ENCODE measurements at regions not wholly inside any gene's neighbourhood (a gene's known extent, or its start where the extent isn't known, plus 50 kb on each side); places are given as distances from the start of the nearest gene placed in this dataset.
A peak's percentile ranks its signal among the peaks of the same experiment; 100 is the strongest.

DNA sequence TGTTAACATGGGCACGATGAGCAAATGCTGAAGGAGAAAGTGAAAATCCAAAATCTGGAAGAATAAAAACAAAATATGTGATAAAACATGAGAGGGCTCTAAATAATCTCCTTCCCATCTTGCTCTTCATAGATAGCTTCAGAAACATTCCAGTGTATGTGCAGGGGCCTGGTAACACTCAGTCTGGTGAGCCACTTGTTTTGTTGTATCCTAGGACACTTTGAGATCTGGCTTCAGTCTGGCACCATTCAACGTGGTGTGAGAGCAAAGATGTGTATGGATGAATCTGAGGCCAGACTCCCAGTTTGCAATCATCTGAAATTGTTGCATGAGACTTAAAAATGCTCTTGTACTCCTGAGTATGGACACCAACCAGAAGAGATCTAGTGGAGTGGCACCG lies 337.2 kb upstream of the ZNF385D start:
- H3K9me2 ChIP-seq (replicated peaks; ENCODE audit: low read length): no peaks in the 10 kb centered on the region
- no peak overlapping the region for H3K4me2 ChIP-seq (ENCODE audit: low read length)
- no peak overlapping the region for H3K27ac ChIP-seq (ENCODE audit: low read length)
- DNase-seq (no peak), ATAC-seq (no peak)
- H3K4me3 ChIP-seq (ENCODE audit: low read length): no peak overlapping the region
- ChIA-PET POLR2A (ENCODE audit: unreplicated experiment) (no interaction called here), CTCF (no interaction called here)
- H3F3A ChIP-seq (ENCODE audit: low read length, unreplicated experiment): no peaks in the 10 kb centered on the region
- intact Hi-C loops (cut with micrococcal nuclease): loop anchor here (1.0 to 10.0 kb wide), 6 partner anchors 143 to 799 kb away; partner anchors contain the start of gene ZNF385D
- TF ChIP-seq EZH2phosphoT487 (IDR thresholded peaks at IDR 0.05; ENCODE audit: borderline replicate concordance, low read length): no peak
- TF ChIP-seq, protein P1, sequence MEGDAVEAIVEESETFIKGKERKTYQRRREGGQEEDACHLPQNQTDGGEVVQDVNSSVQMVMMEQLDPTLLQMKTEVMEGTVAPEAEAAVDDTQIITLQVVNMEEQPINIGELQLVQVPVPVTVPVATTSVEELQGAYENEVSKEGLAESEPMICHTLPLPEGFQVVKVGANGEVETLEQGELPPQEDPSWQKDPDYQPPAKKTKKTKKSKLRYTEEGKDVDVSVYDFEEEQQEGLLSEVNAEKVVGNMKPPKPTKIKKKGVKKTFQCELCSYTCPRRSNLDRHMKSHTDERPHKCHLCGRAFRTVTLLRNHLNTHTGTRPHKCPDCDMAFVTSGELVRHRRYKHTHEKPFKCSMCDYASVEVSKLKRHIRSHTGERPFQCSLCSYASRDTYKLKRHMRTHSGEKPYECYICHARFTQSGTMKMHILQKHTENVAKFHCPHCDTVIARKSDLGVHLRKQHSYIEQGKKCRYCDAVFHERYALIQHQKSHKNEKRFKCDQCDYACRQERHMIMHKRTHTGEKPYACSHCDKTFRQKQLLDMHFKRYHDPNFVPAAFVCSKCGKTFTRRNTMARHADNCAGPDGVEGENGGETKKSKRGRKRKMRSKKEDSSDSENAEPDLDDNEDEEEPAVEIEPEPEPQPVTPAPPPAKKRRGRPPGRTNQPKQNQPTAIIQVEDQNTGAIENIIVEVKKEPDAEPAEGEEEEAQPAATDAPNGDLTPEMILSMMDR (conservative IDR thresholded peaks at IDR 0.05; ENCODE audit: low read depth, low read length): no peak
- TF ChIP-seq EZH2 (IDR thresholded peaks at IDR 0.05; ENCODE audit: low read length, unreplicated experiment): no peak
- BruUV-seq (replicated peaks): no TSS peak
- 0 out of 2 replicates have a peak, but pooled peaks cover 4% of the 10 kb centered on the region for H3K4me1 ChIP-seq (ENCODE audit: insufficient read depth, low read length)
- H3K79me2 ChIP-seq (ENCODE audit: low read length): no peaks in the 10 kb centered on the region
- no peak overlapping the region for H3K9ac ChIP-seq (ENCODE audit: low read length)
- H4K20me1 ChIP-seq (ENCODE audit: low read length): no peaks in the 10 kb centered on the region
- no peaks in the 10 kb centered on the region for H3K27me3 ChIP-seq (ENCODE audit: low read length)
- H2AFZ ChIP-seq (ENCODE audit: low read length): no peak overlapping the region
- no peaks in the 10 kb centered on the region for H3K36me3 ChIP-seq (ENCODE audit: low read depth, low read length)
- H3K9me3 ChIP-seq (ENCODE audit: low read length): no peaks in the 10 kb centered on the region

DNA sequence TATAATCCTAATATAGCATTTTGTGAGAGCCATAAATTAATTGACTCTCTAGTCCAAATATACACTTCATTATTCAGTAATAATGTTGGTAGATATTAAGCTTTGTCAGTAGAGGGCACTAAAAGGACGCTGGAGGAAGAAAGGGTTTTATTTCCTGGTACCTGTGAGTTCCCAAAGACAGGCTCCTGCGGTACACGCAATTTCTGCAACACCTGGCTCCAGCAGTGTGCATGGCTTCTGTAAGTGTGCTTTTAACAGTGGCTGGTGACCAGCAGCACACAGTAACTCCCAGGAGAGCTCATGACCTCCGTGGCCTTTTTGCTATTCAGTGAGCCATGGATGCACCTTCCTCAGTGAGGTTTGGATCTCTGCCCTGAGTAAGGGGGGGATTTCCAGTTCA lies 338.3 kb upstream of the ZNF385D start:
- Histone ChIP-seq H3K9me3 (ENCODE audit: low read length) (no peaks in the 10 kb centered on the region), H3K79me2 (ENCODE audit: low read length) (no peaks in the 10 kb centered on the region), H3K27ac (ENCODE audit: low read length) (no peak overlapping the region), H3K9ac (ENCODE audit: low read length) (no peak overlapping the region), H3K4me3 (ENCODE audit: low read length) (no peak overlapping the region), H3K27me3 (ENCODE audit: low read length) (no peaks in the 10 kb centered on the region), H3K36me3 (ENCODE audit: low read depth, low read length) (no peaks in the 10 kb centered on the region), H3F3A (ENCODE audit: low read length, unreplicated experiment) (no peaks in the 10 kb centered on the region), H3K4me2 (ENCODE audit: low read length) (0 out of 2 replicates have a peak overlapping the region, but pooled peaks have one; percentile 14), H2AFZ (ENCODE audit: low read length) (peak overlapping the region; percentile 25; the same call in 1 of the 2 replicates), H4K20me1 (ENCODE audit: low read length) (no peaks in the 10 kb centered on the region), H3K9me2 (replicated peaks; ENCODE audit: low read length) (no peaks in the 10 kb centered on the region), H3K4me1 (ENCODE audit: insufficient read depth, low read length) (0 out of 2 replicates have a peak, but pooled peaks cover 4% of the 10 kb centered on the region)
- no TSS peak for BruUV-seq (replicated peaks)
- CTCF ChIA-PET: interaction anchor here (1.0 kb wide), 1 partner anchor 27 kb away, joined by 9 read pairs; no protein-coding TSS in a partner anchor
- intact Hi-C loops (cut with micrococcal nuclease): loop anchor here (1.0 to 10.0 kb wide), 7 partner anchors 28 to 871 kb away; partner anchors contain the start of gene ZNF385D
- TF ChIP-seq, protein P1 (conservative IDR thresholded peaks at IDR 0.05; ENCODE audit: low read depth, low read length): peak; percentile 90
- TF ChIP-seq EZH2 (IDR thresholded peaks at IDR 0.05; ENCODE audit: low read length, unreplicated experiment): no peak
- DNase-seq (peak; percentile 80), ATAC-seq (peak; percentile 90)
- POLR2A ChIA-PET (ENCODE audit: unreplicated experiment): interaction anchor here (0.5 kb wide), 1 partner anchor 70 kb away, joined by 3 read pairs; no protein-coding TSS in a partner anchor

DNA sequence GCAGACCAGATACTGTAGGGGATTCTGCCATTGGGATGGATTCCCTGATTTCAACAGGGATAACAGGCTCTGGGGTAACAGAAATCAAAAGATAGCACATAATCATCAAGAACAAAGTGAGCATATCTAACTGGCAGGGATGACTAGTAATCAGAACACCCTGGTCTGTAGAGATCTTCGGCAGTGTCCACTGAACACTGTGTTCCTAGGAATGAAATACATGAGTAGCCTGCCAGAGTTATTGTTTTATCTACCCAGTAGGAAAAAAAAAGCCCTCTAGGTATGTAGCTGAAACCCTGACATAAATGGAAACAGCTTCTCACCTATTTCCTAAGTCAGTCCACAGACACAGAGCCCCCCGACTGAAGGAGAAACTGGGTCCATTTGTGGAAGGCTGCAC lies 340.3 kb upstream of the ZNF385D start:
- Histone ChIP-seq H3K36me3 (ENCODE audit: low read depth, low read length) (no peaks in the 10 kb centered on the region), H3K9me2 (replicated peaks; ENCODE audit: low read length) (no peaks in the 10 kb centered on the region), H3K4me2 (ENCODE audit: low read length) (no peak overlapping the region), H3K27me3 (ENCODE audit: low read length) (no peaks in the 10 kb centered on the region), H3K4me3 (ENCODE audit: low read length) (no peak overlapping the region), H4K20me1 (ENCODE audit: low read length) (no peaks in the 10 kb centered on the region), H3K79me2 (ENCODE audit: low read length) (no peaks in the 10 kb centered on the region), H2AFZ (ENCODE audit: low read length) (no peak overlapping the region), H3K9ac (ENCODE audit: low read length) (no peak overlapping the region), H3K4me1 (ENCODE audit: insufficient read depth, low read length) (0 out of 2 replicates have a peak, but pooled peaks cover 4% of the 10 kb centered on the region), H3F3A (ENCODE audit: low read length, unreplicated experiment) (no peaks in the 10 kb centered on the region), H3K9me3 (ENCODE audit: low read length) (no peaks in the 10 kb centered on the region), H3K27ac (ENCODE audit: low read length) (no peak overlapping the region)
- intact Hi-C loops (cut with micrococcal nuclease): no loop called here
- BruUV-seq (replicated peaks): no TSS peak
- TF ChIP-seq EZH2 (IDR thresholded peaks at IDR 0.05; ENCODE audit: low read length, unreplicated experiment) (no peak), EZH2phosphoT487 (IDR thresholded peaks at IDR 0.05; ENCODE audit: borderline replicate concordance, low read length) (no peak)
- TF ChIP-seq, protein P1 (conservative IDR thresholded peaks at IDR 0.05; ENCODE audit: low read depth, low read length): no peak
- CTCF ChIA-PET: no interaction called here
- DNase-seq: no peak
- no peak for ATAC-seq
- POLR2A ChIA-PET (ENCODE audit: unreplicated experiment): no interaction called here
